GM21360 (cell line): ENCODE measurements at regions not wholly inside any gene's neighbourhood (a gene's known extent, or its start where the extent isn't known, plus 50 kb on each side); places are given as distances from the start of the nearest gene placed in this dataset.
"Not testable (repeated sequence)": the region's sequence is repeated elsewhere in the genome, so short reads cannot be mapped to it uniquely, and the experiment has no call there.

Experiments used
- ATAC-seq: cut with Tn5 transposase; IDR thresholded peaks from one replicate; pipeline ENCODE4 v1.9.1; 2021; ENCODE audit warnings: mild to moderate bottlenecking, moderate library complexity; ENCODE audit not compliant: unreplicated experiment

- no peak for ATAC-seq
These were observed 64.0 kb downstream of the CCNG2 start for GRCh38 chr4:77220828-77221613.

GRCh38 chr4:77225022-77225421 is 68.0 kb downstream of the CCNG2 start:
- ATAC-seq: no peak

- ATAC-seq: no peak
These were observed 70.1 kb downstream of the CCNG2 start for GRCh38 chr4:77226939-77227705.

GRCh38 chr4:77229433-77229832 is 72.4 kb downstream of the CCNG2 start:
- no peak for ATAC-seq

- ATAC-seq: no peak
These were observed 75.6 kb downstream of the CCNG2 start for GRCh38 chr4:77232653-77233052.

- peak; percentile 48 for ATAC-seq
These were observed 78.4 kb downstream of the CCNG2 start for GRCh38 chr4:77235289-77235854.

- no peak for ATAC-seq
These were observed 79.8 kb downstream of the CCNG2 start for GRCh38 chr4:77236806-77237205.

- peak; percentile 67 for ATAC-seq
These were observed 83.6 kb downstream of the CCNG2 start for GRCh38 chr4:77240469-77241066.

- ATAC-seq: no peak
These were observed 91.8 kb downstream of the CCNG2 start for GRCh38 chr4:77248805-77249204.

- ATAC-seq: no peak
These were observed 94.7 kb downstream of the CCNG2 start for GRCh38 chr4:77251751-77252150.

- ATAC-seq: no peak
These were observed 106.2 kb downstream of the CCNG2 start for GRCh38 chr4:77263247-77263646.

GRCh38 chr4:77263976-77264375 is 107.0 kb downstream of the CCNG2 start:
- not testable (repeated sequence) for ATAC-seq

- no peak for ATAC-seq
These were observed 107.8 kb downstream of the CCNG2 start for GRCh38 chr4:77264826-77265225.

- ATAC-seq: no peak
These were observed 111.1 kb downstream of the CCNG2 start for GRCh38 chr4:77268108-77268507.

- ATAC-seq: no peak
These were observed 112.5 kb downstream of the CCNG2 start for GRCh38 chr4:77269505-77269904.

GRCh38 chr4:77273412-77273811 is 116.4 kb downstream of the CCNG2 start:
- ATAC-seq: no peak

GRCh38 chr4:77279114-77279513 is 122.1 kb downstream of the CCNG2 start:
- not testable (repeated sequence) for ATAC-seq

- no peak for ATAC-seq
These were observed 125.3 kb downstream of the CCNG2 start for GRCh38 chr4:77282305-77282704.

GRCh38 chr4:77284036-77284435 is 127.0 kb downstream of the CCNG2 start:
- no peak for ATAC-seq

GRCh38 chr4:77286906-77287305 is 129.9 kb downstream of the CCNG2 start:
- no peak for ATAC-seq

GRCh38 chr4:77293426-77293825 is 136.4 kb downstream of the CCNG2 start:
- no peak for ATAC-seq
